CD14-positive monocyte (primary cell): ENCODE measurements at regions not wholly inside any gene's neighbourhood (a gene's known extent, or its start where the extent isn't known, plus 50 kb on each side); places are given as distances from the start of the nearest gene placed in this dataset.
A peak's percentile ranks its signal among the peaks of the same experiment; 100 is the strongest.

Experiments used
- DNase-seq, 3 donors: peaks; one replicate each; pipeline ENCODE4 v3.0.0-alpha.2; 2011 to 2022
- H2AFZ ChIP-seq: 2 replicates; pipeline ENCODE4 v1.6.0; 2012; ENCODE audit warnings: mild to moderate bottlenecking, low read depth, low read length, inconsistent platforms; ENCODE audit not compliant: insufficient read depth, poor library complexity, severe bottlenecking
- H3K27ac ChIP-seq, 2 donors: 1 replicate in 1 of 2; 2 replicates in 1 of 2; pipeline ENCODE4 v1.5.1; 2012 to 2013; ENCODE audit warnings: low read length in 2 of 2, control low read depth in 1 of 2, inconsistent platforms in 1 of 2, low read depth in 1 of 2, mild to moderate bottlenecking in 1 of 2
- H3K27me3 ChIP-seq, 2 donors: one replicate each; pipeline versions ENCODE4 v1.6.0 to v1.6.1; 2011 to 2013; ENCODE audit warnings: low read length in 2 of 2; ENCODE audit not compliant: control insufficient read depth in 2 of 2, insufficient read depth in 2 of 2
- H3K36me3 ChIP-seq, 2 donors: replicated peaks in 1 of 2; 1 replicate in 1 of 2; 2 replicates in 1 of 2; pipeline versions ENCODE4 v1.5.1 to v1.6.1; 2012 to 2013; ENCODE audit warnings: low read length in 2 of 2, control low read depth in 1 of 2, inconsistent platforms in 1 of 2, mild to moderate bottlenecking in 1 of 2; ENCODE audit not compliant: insufficient read depth in 2 of 2, control insufficient read depth in 1 of 2
- H3K4me1 ChIP-seq, 2 donors: 1 replicate in 1 of 2; 2 replicates in 1 of 2; pipeline versions ENCODE4 v1.5.1 to v1.6.1; 2012 to 2013; ENCODE audit warnings: low read length in 2 of 2, control low read depth in 1 of 2, inconsistent platforms in 1 of 2, mild to moderate bottlenecking in 1 of 2, moderate library complexity in 1 of 2; ENCODE audit not compliant: insufficient read depth in 2 of 2, control insufficient read depth in 1 of 2
- H3K4me2 ChIP-seq: replicated peaks from 2 replicates; pipeline ENCODE3; 2012; ENCODE audit warnings: low read length, moderate library complexity, mild to moderate bottlenecking; ENCODE audit not compliant: poor library complexity, severe bottlenecking; ENCODE audit errors: extremely low read depth
- H3K4me3 ChIP-seq, 3 experiments: fragments of 200-600 bp in 1 of 3; sonication (generic) in 1 of 3; replicated peaks in 1 of 3; 1 replicate in 2 of 3; 2 replicates in 1 of 3; pipeline ENCODE4 v1.5.1; 2011 to 2013; ENCODE audit warnings: low read length in 3 of 3, mild to moderate bottlenecking in 3 of 3, control low read depth in 2 of 3, low read depth in 2 of 3, inconsistent platforms in 1 of 3, moderate library complexity in 1 of 3
- H3K79me2 ChIP-seq: 2 replicates; pipeline ENCODE4 v1.6.0; 2012; ENCODE audit warnings: mild to moderate bottlenecking, control low read depth, inconsistent platforms, low read length, moderate library complexity; ENCODE audit not compliant: insufficient read depth
- H3K9ac ChIP-seq: 2 replicates; pipeline ENCODE4 v1.6.0; 2017; ENCODE audit warnings: low read length, mild to moderate bottlenecking; ENCODE audit not compliant: insufficient read depth, poor library complexity, severe bottlenecking
- H3K9me3 ChIP-seq, 2 donors: replicated peaks in 1 of 2; 1 replicate in 1 of 2; 2 replicates in 1 of 2; pipeline versions ENCODE4 v1.5.1 to v1.6.1; 2012 to 2013; ENCODE audit warnings: low read length in 2 of 2, control low read depth in 1 of 2; ENCODE audit not compliant: control insufficient read depth in 1 of 2, insufficient read depth in 1 of 2
- H4K20me1 ChIP-seq: 2 replicates; pipeline ENCODE4 v1.6.0; 2012; ENCODE audit warnings: mild to moderate bottlenecking, low read length, control low read depth, moderate library complexity; ENCODE audit not compliant: insufficient read depth
- H3K27ac Mint-ChIP-seq, 7 donors: one replicate each; pipeline ENCODE4 v1.8.0; 2020; ENCODE audit warnings: mild to moderate bottlenecking in 7 of 7, mixed read lengths in 7 of 7, moderate library complexity in 6 of 7, inconsistent platforms in 2 of 7
- H3K27me3 Mint-ChIP-seq, 3 donors: one replicate each; pipeline ENCODE4 v1.8.0; 2021 to 2022; ENCODE audit warnings: low read depth in 3 of 3, mild to moderate bottlenecking in 3 of 3, mixed read lengths in 3 of 3, moderate library complexity in 3 of 3, inconsistent platforms in 1 of 3
- H3K36me3 Mint-ChIP-seq, 2 donors: one replicate each; pipeline ENCODE4 v1.8.0; 2020; ENCODE audit warnings: mixed read lengths in 2 of 2, inconsistent platforms in 1 of 2, mild to moderate bottlenecking in 1 of 2
- H3K4me1 Mint-ChIP-seq: one replicate; pipeline ENCODE4 v1.8.0; 2020; ENCODE audit warnings: mild to moderate bottlenecking, mixed read lengths
- H3K4me3 Mint-ChIP-seq, 2 donors: one replicate each; pipeline ENCODE4 v1.8.0; 2020; ENCODE audit warnings: mild to moderate bottlenecking in 2 of 2, mixed read lengths in 2 of 2, moderate library complexity in 1 of 2
- H3K9me3 Mint-ChIP-seq, 7 donors: one replicate each; pipeline ENCODE4 v1.8.0; 2020 to 2022; ENCODE audit warnings: mixed read lengths in 7 of 7, mild to moderate bottlenecking in 6 of 7, moderate library complexity in 6 of 7, inconsistent platforms in 2 of 7
- CTCF ChIP-seq: fragments of 200-600 bp; IDR thresholded peaks from one replicate; pipeline ENCODE4 v1.8.0; 2022; ENCODE audit warnings: antibody characterized with exemption, mild to moderate bottlenecking
- WGBS: methylation state at CpG from one replicate; pipeline ENCODE4 v1.1.5; 2013; ENCODE audit warnings: missing lambda C conversion rate; ENCODE audit not compliant: insufficient coverage; 5-methylcytosine and 5-hydroxymethylcytosine counted together
- intact Hi-C, 2 donors: fragments of 100-400 bp; cut with micrococcal nuclease; formaldehyde crosslinking; loops; one replicate each; pipeline versions ENCODE4 v1.15.0 to v1.15.1; 2023

GRCh38 chr17:77419095-77419494 is 278.3 kb downstream of the SEC14L1 start:
- H3K27ac ChIP-seq = no peak overlapping the region
- peaks cover 83% of the 10 kb centered on the region for H4K20me1 ChIP-seq
- H3K9me3 ChIP-seq = no peaks in the 10 kb centered on the region
- DNase-seq = no peak
- H3K27me3 Mint-ChIP-seq = peaks cover 0 to 3% (median 1%) of the 10 kb centered on the region in 3 donors
- H3K9ac ChIP-seq = peak overlapping the region; percentile 2
- TF ChIP-seq CTCF = no peak
- WGBS = 98% methylated on average over 9 of the region's 17 CpGs
- peaks cover 19 to 82% of the 10 kb centered on the region in 2 donors for H3K36me3 Mint-ChIP-seq
- H3K4me3 ChIP-seq = no peak overlapping the region
- no peak overlapping the region for H3K27ac Mint-ChIP-seq
- H2AFZ ChIP-seq = no peak overlapping the region
- H3K36me3 ChIP-seq = peaks cover 29 to 42% of the 10 kb centered on the region in 2 donors
- no peaks in the 10 kb centered on the region for H3K9me3 Mint-ChIP-seq
- H3K4me1 ChIP-seq = peaks cover 27 to 38% of the 10 kb centered on the region in 2 donors
- H3K4me1 Mint-ChIP-seq = peaks cover 40% of the 10 kb centered on the region
- intact Hi-C loops = no loop called here
- no peak overlapping the region for H3K4me2 ChIP-seq
- peaks cover 69% of the 10 kb centered on the region for H3K79me2 ChIP-seq
- no peaks in the 10 kb centered on the region for H3K27me3 ChIP-seq
- no peak overlapping the region for H3K4me3 Mint-ChIP-seq

- TF ChIP-seq CTCF = no peak
- H3K4me2 ChIP-seq = no peak overlapping the region
- no peak overlapping the region for H2AFZ ChIP-seq
- Mint-ChIP-seq H3K4me1 (peaks cover 44% of the 10 kb centered on the region), H3K36me3 (peaks cover 19 to 79% of the 10 kb centered on the region in 2 donors), H3K9me3 (no peaks in the 10 kb centered on the region), H3K27ac (no peak overlapping the region), H3K27me3 (peaks cover 0 to 3% (median 1%) of the 10 kb centered on the region in 3 donors), H3K4me3 (no peak overlapping the region)
- peak overlapping the region; percentile 15 for H3K9ac ChIP-seq
- H4K20me1 ChIP-seq = peaks cover 80% of the 10 kb centered on the region
- no peaks in the 10 kb centered on the region for H3K27me3 ChIP-seq
- H3K36me3 ChIP-seq = peaks cover 29 to 41% of the 10 kb centered on the region in 2 donors
- no peak overlapping the region for H3K4me3 ChIP-seq
- peaks cover 73% of the 10 kb centered on the region for H3K79me2 ChIP-seq
- peaks cover 32 to 43% of the 10 kb centered on the region in 2 donors for H3K4me1 ChIP-seq
- intact Hi-C loops = no loop called here
- no peaks in the 10 kb centered on the region for H3K9me3 ChIP-seq
- 71% methylated on average over 5 of the region's 17 CpGs for WGBS
- DNase-seq = no peak
- H3K27ac ChIP-seq = no peak overlapping the region
Measured at GRCh38 chr17:77419547-77420094, 278.9 kb downstream of the SEC14L1 start.
